Caco-2 (cell line): ENCODE measurements at regions not wholly inside any gene's neighbourhood (a gene's known extent, or its start where the extent isn't known, plus 50 kb on each side); places are given as distances from the start of the nearest gene placed in this dataset.

ENCODE experiments used
- BruUV-seq: library from RNA; stranded (reverse); fragments of 400-500 nt; replicated peaks from 2 replicates; lab custom pipeline; 2021; lab: Mats Ljungman, UMichigan
- CTCF ChIA-PET: fragments of 300-600 bp; sonication (Branson Sonifier 250); formaldehyde crosslinking; loops from one replicate; lab custom pipeline; 2022; ENCODE audit warnings: antibody characterized with exemption; lab: Charles Lee
- POLR2A ChIA-PET: fragments of 300-600 bp; sonication (Branson Sonifier 250); formaldehyde crosslinking; loops from one replicate; lab custom pipeline; 2022; ENCODE audit warnings: antibody characterized with exemption; lab: Charles Lee
- DNase-seq, 2 experiments: peaks; one replicate each; pipeline versions ENCODE4 v3.0.0 to v3.0.0-alpha.2; 2020 to 2022
- H3K27me3 ChIP-seq: replicated peaks from 2 replicates; pipeline ENCODE4 v1.6.0; 2011; ENCODE audit warnings: low read length; ENCODE audit not compliant: control insufficient read depth, insufficient read depth
- H3K36me3 ChIP-seq: 2 replicates; pipeline ENCODE4 v1.5.1; 2011; ENCODE audit warnings: low read length; ENCODE audit not compliant: control insufficient read depth, insufficient read depth
- H3K4me1 ChIP-seq: fragments of 250-450 bp; sonication (Bioruptor Pico); 2 replicates; pipeline ENCODE4 v1.5.1; 2020; ENCODE audit warnings: mild to moderate bottlenecking
- H3K4me3 ChIP-seq: 2 replicates; pipeline ENCODE4 v1.5.1; 2011; ENCODE audit warnings: low read depth, mild to moderate bottlenecking, control low read depth, low read length
- H3K9me3 ChIP-seq: fragments of 250-450 bp; sonication (Bioruptor Pico); 2 replicates; pipeline ENCODE4 v1.5.1; 2020; ENCODE audit warnings: mild to moderate bottlenecking, moderate library complexity
- H3K27ac Mint-ChIP-seq: one replicate; pipeline ENCODE4 v1.8.0; 2022; ENCODE audit warnings: mixed read lengths; ENCODE audit not compliant: unreplicated experiment
- H3K27me3 Mint-ChIP-seq: one replicate; pipeline ENCODE4 v1.8.0; 2022; ENCODE audit warnings: mixed read lengths; ENCODE audit not compliant: insufficient read depth, unreplicated experiment
- H3K36me3 Mint-ChIP-seq: one replicate; pipeline ENCODE4 v1.8.0; 2022; ENCODE audit warnings: mild to moderate bottlenecking, mixed read lengths; ENCODE audit not compliant: insufficient read depth, unreplicated experiment
- H3K4me1 Mint-ChIP-seq: one replicate; pipeline ENCODE4 v1.8.0; 2022; ENCODE audit warnings: low read depth, mixed read lengths; ENCODE audit not compliant: unreplicated experiment
- H3K4me3 Mint-ChIP-seq: one replicate; pipeline ENCODE4 v1.8.0; 2022; ENCODE audit warnings: mild to moderate bottlenecking, moderate library complexity, mixed read lengths; ENCODE audit not compliant: unreplicated experiment
- H3K9me3 Mint-ChIP-seq: one replicate; pipeline ENCODE4 v1.8.0; 2022; ENCODE audit warnings: mixed read lengths; ENCODE audit not compliant: unreplicated experiment
- CTCF ChIP-seq, 2 experiments: fragments of 200-600 bp in 1 of 2; IDR thresholded peaks; 1 replicate in 1 of 2; 2 replicates in 1 of 2; pipeline versions ENCODE4 v1.5.1 to v1.8.0; 2011 to 2022; ENCODE audit warnings: antibody characterized with exemption in 1 of 2, control low read depth in 1 of 2, inconsistent platforms in 1 of 2, low read depth in 1 of 2, low read length in 1 of 2, mild to moderate bottlenecking in 1 of 2, moderate library complexity in 1 of 2; ENCODE audit not compliant: insufficient read depth in 1 of 2, severe bottlenecking in 1 of 2, unreplicated experiment in 1 of 2
- intact Hi-C: fragments of 100-400 bp; cut with micrococcal nuclease; formaldehyde crosslinking; loops from one replicate; pipeline ENCODE4 v1.10.0; 2022; ENCODE audit not compliant: unreplicated experiment

- CTCF ChIA-PET = no interaction called here
- Mint-ChIP-seq H3K9me3 (no peaks in the 10 kb centered on the region), H3K4me1 (peaks cover 12% of the 10 kb centered on the region), H3K27me3 (no peaks in the 10 kb centered on the region), H3K27ac (no peak overlapping the region), H3K4me3 (no peak overlapping the region), H3K36me3 (peaks cover 5% of the 10 kb centered on the region)
- no TSS peak for BruUV-seq
- POLR2A ChIA-PET = no interaction called here
- no peak for DNase-seq
- intact Hi-C loops = no loop called here
- Histone ChIP-seq H3K9me3 (no peaks in the 10 kb centered on the region), H3K36me3 (no peaks in the 10 kb centered on the region), H3K27me3 (no peaks in the 10 kb centered on the region), H3K4me1 (peaks cover 15% of the 10 kb centered on the region), H3K4me3 (no peak overlapping the region)
- TF ChIP-seq CTCF (IDR thresholded peaks at IDR 0.05; ENCODE audit: insufficient read depth in 1 of 2, low read depth in 1 of 2, low read length in 1 of 2, severe bottlenecking in 1 of 2, unreplicated experiment in 1 of 2) = no peak
Measured at GRCh38 chr9:91042541-91042940, 240.9 kb downstream of the SYK start.

GRCh38 chr9:91043056-91043810, 241.6 kb downstream of the SYK start:
- Histone ChIP-seq H3K4me3 (no peak overlapping the region), H3K9me3 (no peaks in the 10 kb centered on the region), H3K27me3 (no peaks in the 10 kb centered on the region), H3K36me3 (no peaks in the 10 kb centered on the region), H3K4me1 (peaks cover 8% of the 10 kb centered on the region)
- Mint-ChIP-seq H3K9me3 (no peaks in the 10 kb centered on the region), H3K27me3 (no peaks in the 10 kb centered on the region), H3K4me1 (peaks cover 6% of the 10 kb centered on the region), H3K27ac (no peak overlapping the region), H3K36me3 (peaks cover 4% of the 10 kb centered on the region), H3K4me3 (no peak overlapping the region)
- BruUV-seq = no TSS peak
- POLR2A ChIA-PET = no interaction called here
- DNase-seq = no peak
- intact Hi-C loops = no loop called here
- TF ChIP-seq CTCF (IDR thresholded peaks at IDR 0.05; ENCODE audit: insufficient read depth in 1 of 2, low read depth in 1 of 2, low read length in 1 of 2, severe bottlenecking in 1 of 2, unreplicated experiment in 1 of 2) = no peak
- CTCF ChIA-PET = no interaction called here

GRCh38 chr9:91043811-91044175, 242.2 kb downstream of the SYK start:
- H3K4me1 Mint-ChIP-seq = peaks cover under 1% of the 10 kb centered on the region
- Histone ChIP-seq H3K36me3 (no peaks in the 10 kb centered on the region), H3K4me3 (no peak overlapping the region), H3K9me3 (no peaks in the 10 kb centered on the region), H3K27me3 (no peaks in the 10 kb centered on the region), H3K4me1 (0 out of 2 replicates have a peak, but pooled peaks cover 3% of the 10 kb centered on the region)
- no peaks in the 10 kb centered on the region for H3K27me3 Mint-ChIP-seq
- CTCF ChIA-PET = no interaction called here
- no peak for TF ChIP-seq CTCF (IDR thresholded peaks at IDR 0.05; ENCODE audit: insufficient read depth in 1 of 2, low read depth in 1 of 2, low read length in 1 of 2, severe bottlenecking in 1 of 2, unreplicated experiment in 1 of 2)
- no TSS peak for BruUV-seq
- no peaks in the 10 kb centered on the region for H3K9me3 Mint-ChIP-seq
- H3K27ac Mint-ChIP-seq = no peak overlapping the region
- DNase-seq = no peak
- no peaks in the 10 kb centered on the region for H3K36me3 Mint-ChIP-seq
- POLR2A ChIA-PET = no interaction called here
- no peak overlapping the region for H3K4me3 Mint-ChIP-seq
- intact Hi-C loops = no loop called here
